Heart left ventricle (tissue), 13 donors: ENCODE measurements at regions not wholly inside any gene's neighbourhood (a gene's known extent, or its start where the extent isn't known, plus 50 kb on each side); places are given as distances from the start of the nearest gene placed in this dataset.

Experiments used
- CTCF ChIP-seq, 12 donors: fragments of 200-600 bp; sonication (generic) in 4 of 12; IDR thresholded peaks; one replicate each; pipeline versions ENCODE4 v1.5.0 to v1.8.0; 2018 to 2022; ENCODE audit warnings: antibody characterized with exemption in 12 of 12, mild to moderate bottlenecking in 5 of 12
- POLR2A ChIP-seq, 2 donors: fragments of 450-650 bp; IDR thresholded peaks; one replicate each; pipeline ENCODE4 v1.6.1; 2017; ENCODE audit warnings: antibody characterized with exemption in 2 of 2, mild to moderate bottlenecking in 2 of 2, moderate library complexity in 2 of 2
- donor health status: ischemic (EF 13 %, LVEDD 7.1; RV severe dilation, severe dysfunction).
- donor health status: DM: no; HTN: yes; CAD: no.
- donor health status: DM: no; HTN: no; CAD: no.
- donor health status: ischemic (EF 25% LVEDD 6.9; RV normal size, moderate dysfunction).
- donor health status: ischemic (EF 25% LVEDD 5.7; RV mildly dilated, moderate dysfunction).
- donor health status: ischemic (EF 35%, LVEDD 5.7; RV mildly dilated, moderate dysfunction).
- donor health status: nonischemic (EF 11% LVEDD 7.7; RV severe dilation, severe dysfunction).
- donor health status: DM: yes; HTN: yes; CAD: no.
- donor health status: PGD.
- donor health status: ischemic (EF 29% LVEDD 5.4; RV normal size, mild dysfunction).
- donor health status: nonischemic (EF 23%, LVEDD 6.1; RV moderate dilation, normal function).

GRCh38 chr15:66886241-66886675, 179.1 kb upstream of the SMAD3 start:
- TF ChIP-seq POLR2A (IDR thresholded peaks at IDR 0.05), result no peak
- TF ChIP-seq CTCF (IDR thresholded peaks at IDR 0.05), result no peak
